ENCODE measurements at regions not wholly inside any gene's neighbourhood (a gene's known extent, or its start where the extent isn't known, plus 50 kb on each side); places are given as distances from the start of the nearest gene placed in this dataset.

GRCh38 chr2:210913461-210913860 is 357.1 kb downstream of the CPS1 start:
- no peaks in the 10 kb centered on the region for H3K79me2 ChIP-seq
- H3K4me3 ChIP-seq (ENCODE audit: low read depth, low read length) = no peak overlapping the region
- H3K27me3 ChIP-seq (ENCODE audit: control insufficient read depth, insufficient read depth, low read length) = no peaks in the 10 kb centered on the region
- H3K9me3 ChIP-seq (ENCODE audit: control insufficient read depth, low read length) = no peaks in the 10 kb centered on the region
- no peak for TF ChIP-seq CTCF (IDR thresholded peaks at IDR 0.05)
- H3K27ac ChIP-seq = no peak overlapping the region
- no peak overlapping the region for H3K9ac ChIP-seq
- no peak overlapping the region for H2AFZ ChIP-seq
- no peak overlapping the region for H3K4me2 ChIP-seq (ENCODE audit: low read length)
- no peaks in the 10 kb centered on the region for H3K36me3 ChIP-seq (ENCODE audit: control insufficient read depth, insufficient read depth, low read length)
- H3K4me1 ChIP-seq = no peaks in the 10 kb centered on the region

DNA sequence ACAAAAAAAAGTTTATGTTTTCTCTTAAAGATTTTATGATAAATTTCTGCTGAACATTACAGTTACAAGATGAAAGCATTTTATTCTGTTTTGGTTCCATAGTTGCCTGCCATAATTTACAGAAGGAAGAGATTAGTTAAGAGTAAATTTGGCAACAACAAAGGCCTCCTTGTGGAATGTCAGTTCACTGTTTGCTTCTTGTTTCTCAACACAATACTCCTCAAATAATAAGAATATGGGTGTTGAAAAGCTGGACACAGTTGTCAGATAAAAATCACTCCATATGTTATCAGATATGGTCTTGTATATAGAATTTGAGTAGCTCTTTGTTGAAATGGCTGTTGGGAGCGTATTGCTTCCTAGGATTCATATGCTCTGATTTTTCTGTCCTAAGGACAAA is 359.5 kb downstream of the CPS1 start:
- Histone ChIP-seq H3K36me3 (ENCODE audit: control insufficient read depth, insufficient read depth, low read length) (no peaks in the 10 kb centered on the region), H3K79me2 (no peaks in the 10 kb centered on the region), H3K4me3 (ENCODE audit: low read depth, low read length) (no peak overlapping the region), H3K27ac (no peak overlapping the region), H3K4me1 (no peaks in the 10 kb centered on the region), H3K9me3 (ENCODE audit: control insufficient read depth, low read length) (no peaks in the 10 kb centered on the region), H3K27me3 (ENCODE audit: control insufficient read depth, insufficient read depth, low read length) (no peaks in the 10 kb centered on the region), H3K4me2 (ENCODE audit: low read length) (no peak overlapping the region), H2AFZ (no peak overlapping the region), H3K9ac (no peak overlapping the region)
- no peak for TF ChIP-seq CTCF (IDR thresholded peaks at IDR 0.05)

GRCh38 chr2:210917465-210917864 is 361.1 kb downstream of the CPS1 start:
- no peaks in the 10 kb centered on the region for H3K9me3 ChIP-seq (ENCODE audit: control insufficient read depth, low read length)
- H2AFZ ChIP-seq = no peak overlapping the region
- no peaks in the 10 kb centered on the region for H3K36me3 ChIP-seq (ENCODE audit: control insufficient read depth, insufficient read depth, low read length)
- H3K4me3 ChIP-seq (ENCODE audit: low read depth, low read length) = no peak overlapping the region
- no peak for TF ChIP-seq CTCF (IDR thresholded peaks at IDR 0.05)
- no peak overlapping the region for H3K27ac ChIP-seq
- no peak overlapping the region for H3K9ac ChIP-seq
- no peaks in the 10 kb centered on the region for H3K4me1 ChIP-seq
- H3K4me2 ChIP-seq (ENCODE audit: low read length) = no peak overlapping the region
- no peaks in the 10 kb centered on the region for H3K79me2 ChIP-seq
- no peaks in the 10 kb centered on the region for H3K27me3 ChIP-seq (ENCODE audit: control insufficient read depth, insufficient read depth, low read length)

DNA sequence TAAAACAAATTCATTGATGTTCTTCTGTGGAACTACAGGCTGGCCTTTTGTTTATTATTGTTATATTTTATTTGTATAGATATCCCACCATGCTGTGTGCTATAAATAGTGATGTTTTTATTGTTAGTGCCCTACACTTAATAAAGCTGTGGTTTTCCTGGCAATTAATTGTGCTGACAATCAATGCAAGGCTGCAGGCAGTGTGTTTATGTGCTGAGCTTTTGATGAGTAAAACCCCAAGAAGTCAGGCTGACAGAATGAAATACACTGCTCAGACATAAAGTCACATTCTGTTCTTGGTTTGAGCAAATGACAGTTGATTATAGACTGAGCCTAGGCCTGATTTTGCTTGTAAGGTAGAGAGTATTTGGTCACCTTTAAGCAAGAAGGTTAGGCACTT is 362.7 kb downstream of the CPS1 start:
- no peaks in the 10 kb centered on the region for H3K79me2 ChIP-seq
- no peak overlapping the region for H3K4me3 ChIP-seq (ENCODE audit: low read depth, low read length)
- no peaks in the 10 kb centered on the region for H3K9me3 ChIP-seq (ENCODE audit: control insufficient read depth, low read length)
- H3K27me3 ChIP-seq (ENCODE audit: control insufficient read depth, insufficient read depth, low read length) = no peaks in the 10 kb centered on the region
- no peak overlapping the region for H3K27ac ChIP-seq
- no peak overlapping the region for H3K9ac ChIP-seq
- no peaks in the 10 kb centered on the region for H3K36me3 ChIP-seq (ENCODE audit: control insufficient read depth, insufficient read depth, low read length)
- no peaks in the 10 kb centered on the region for H3K4me1 ChIP-seq
- no peak for TF ChIP-seq CTCF (IDR thresholded peaks at IDR 0.05)
- H2AFZ ChIP-seq = no peak overlapping the region
- no peak overlapping the region for H3K4me2 ChIP-seq (ENCODE audit: low read length)

- H3K79me2 ChIP-seq = no peaks in the 10 kb centered on the region
- no peak overlapping the region for H3K4me2 ChIP-seq (ENCODE audit: low read length)
- TF ChIP-seq CTCF (IDR thresholded peaks at IDR 0.05) = no peak
Observed at GRCh38 chr2:210922419-210922818, 366.0 kb downstream of the CPS1 start.

More at GRCh38 chr2:210922419-210922818, 366.0 kb downstream of the CPS1 start:
- H3K27ac ChIP-seq = no peak overlapping the region
- no peak overlapping the region for H3K9ac ChIP-seq
- H3K4me3 ChIP-seq (ENCODE audit: low read depth, low read length) = no peak overlapping the region
- H3K36me3 ChIP-seq (ENCODE audit: control insufficient read depth, insufficient read depth, low read length) = no peaks in the 10 kb centered on the region
- no peaks in the 10 kb centered on the region for H3K4me1 ChIP-seq
- H2AFZ ChIP-seq = no peak overlapping the region
- no peaks in the 10 kb centered on the region for H3K27me3 ChIP-seq (ENCODE audit: control insufficient read depth, insufficient read depth, low read length)
- no peaks in the 10 kb centered on the region for H3K9me3 ChIP-seq (ENCODE audit: control insufficient read depth, low read length)
